GM18873 (cell line): ENCODE measurements at regions not wholly inside any gene's neighbourhood (a gene's known extent, or its start where the extent isn't known, plus 50 kb on each side); places are given as distances from the start of the nearest gene placed in this dataset.
"Not testable (repeated sequence)": the region's sequence is repeated elsewhere in the genome, so short reads cannot be mapped to it uniquely, and the experiment has no call there.

Source experiments
- ATAC-seq: cut with Tn5 transposase; IDR thresholded peaks from one replicate; pipeline ENCODE4 v1.9.1; 2021; ENCODE audit warnings: mild to moderate bottlenecking, moderate library complexity, moderate number of reproducible peaks; ENCODE audit not compliant: unreplicated experiment, low FRiP score

GRCh38 chr3:24683090-24683489, 188.4 kb upstream of the THRB start:
- ATAC-seq, result no peak

GRCh38 chr3:24683633-24684384, 189.2 kb upstream of the THRB start:
- ATAC-seq, result no peak

GRCh38 chr3:24684506-24685023, 189.9 kb upstream of the THRB start:
- ATAC-seq, result no peak

- no peak for ATAC-seq
These were observed 192.2 kb upstream of the THRB start for GRCh38 chr3:24686808-24687207.

GRCh38 chr3:24687671-24688070, 193.0 kb upstream of the THRB start:
- ATAC-seq, result no peak

- no peak for ATAC-seq
These were observed 193.9 kb upstream of the THRB start for GRCh38 chr3:24688446-24689148.

- no peak for ATAC-seq
These were observed 194.7 kb upstream of the THRB start for GRCh38 chr3:24689353-24689752.

- no peak for ATAC-seq
These were observed 196.1 kb upstream of the THRB start for GRCh38 chr3:24690777-24691176.

- ATAC-seq, result not testable (repeated sequence)
These were observed 204.4 kb upstream of the THRB start for GRCh38 chr3:24699078-24699477.

- no peak for ATAC-seq
These were observed 209.8 kb upstream of the THRB start for GRCh38 chr3:24704496-24704895.

GRCh38 chr3:24707936-24708335, 213.3 kb upstream of the THRB start:
- no peak for ATAC-seq

GRCh38 chr3:24709956-24710355, 215.3 kb upstream of the THRB start:
- ATAC-seq, result no peak

GRCh38 chr3:24713516-24713915, 218.9 kb upstream of the THRB start:
- ATAC-seq, result no peak

- ATAC-seq, result no peak
These were observed 219.8 kb upstream of the THRB start for GRCh38 chr3:24714436-24714835.

GRCh38 chr3:24715171-24715792, 220.6 kb upstream of the THRB start:
- no peak for ATAC-seq

- ATAC-seq, result no peak
These were observed 227.4 kb upstream of the THRB start for GRCh38 chr3:24722087-24722486.

GRCh38 chr3:24725514-24726255, 231.0 kb upstream of the THRB start:
- no peak for ATAC-seq

GRCh38 chr3:24726423-24726822, 231.8 kb upstream of the THRB start:
- no peak for ATAC-seq

- ATAC-seq, result no peak
These were observed 235.5 kb upstream of the THRB start for GRCh38 chr3:24730173-24730572.

GRCh38 chr3:24734019-24734418, 239.4 kb upstream of the THRB start:
- ATAC-seq, result no peak

GRCh38 chr3:24736701-24737100, 242.1 kb upstream of the THRB start:
- ATAC-seq, result no peak
